ENCODE measurements at regions not wholly inside any gene's neighbourhood (a gene's known extent, or its start where the extent isn't known, plus 50 kb on each side); places are given as distances from the start of the nearest gene placed in this dataset.

GRCh38 chr13:47858042-47859025, 142.7 kb downstream of the SUCLA2 start:
- no peak for TF ChIP-seq CTCF (IDR thresholded peaks at IDR 0.05; ENCODE audit: low read depth, low read length, missing input control)
- no peak for TF ChIP-seq GABPA (IDR thresholded peaks at IDR 0.05 in 1 of 2, conservative IDR thresholded peaks at IDR 0.05 in 1 of 2)
- no peak for TF ChIP-seq REST (IDR thresholded peaks at IDR 0.05)
- TF ChIP-seq ZBTB33 (IDR thresholded peaks at IDR 0.05): no peak
- no peak for TF ChIP-seq TAF1 (conservative IDR thresholded peaks at IDR 0.05)
- no peak for TF ChIP-seq MAX (IDR thresholded peaks at IDR 0.05)
- no peak for TF ChIP-seq RXRA (IDR thresholded peaks at IDR 0.05)
- TF ChIP-seq EGR1 (IDR thresholded peaks at IDR 0.05; ENCODE audit: low read depth in 2 of 2): no peak
- TF ChIP-seq YY1 (IDR thresholded peaks at IDR 0.05): no peak
